Transverse colon (tissue), 4 donors: ENCODE measurements at regions not wholly inside any gene's neighbourhood (a gene's known extent, or its start where the extent isn't known, plus 50 kb on each side); places are given as distances from the start of the nearest gene placed in this dataset.

ENCODE experiments used
- EP300 ChIP-seq: sonication (generic); formaldehyde crosslinking; IDR thresholded peaks from one replicate; pipeline ENCODE4 v1.6.1; 2017; ENCODE audit warnings: antibody characterized with exemption, low read depth
- POLR2A ChIP-seq: fragments of 450-650 bp; IDR thresholded peaks from one replicate; pipeline ENCODE4 v1.6.1; 2016; ENCODE audit warnings: antibody characterized with exemption, mild to moderate bottlenecking, moderate library complexity
- POLR2AphosphoS5 ChIP-seq, 3 donors: sonication (generic); formaldehyde crosslinking; IDR thresholded peaks; one replicate each; pipeline ENCODE4 v1.6.1; 2016; ENCODE audit warnings: antibody characterized with exemption in 3 of 3
- TF ChIP-seq, protein P1 (sequence below), 5 experiments: fragments of 200-600 bp in 3 of 5; fragments of 450-650 bp in 2 of 5; sonication (generic) in 3 of 5; IDR thresholded peaks; 1 replicate in 2 of 5; 2 replicates in 3 of 5; pipeline ENCODE4 v1.5.1; 2016 to 2017; ENCODE audit warnings: antibody characterized with exemption in 5 of 5, inconsistent platforms in 3 of 5, mild to moderate bottlenecking in 2 of 5, moderate library complexity in 1 of 5

DNA sequence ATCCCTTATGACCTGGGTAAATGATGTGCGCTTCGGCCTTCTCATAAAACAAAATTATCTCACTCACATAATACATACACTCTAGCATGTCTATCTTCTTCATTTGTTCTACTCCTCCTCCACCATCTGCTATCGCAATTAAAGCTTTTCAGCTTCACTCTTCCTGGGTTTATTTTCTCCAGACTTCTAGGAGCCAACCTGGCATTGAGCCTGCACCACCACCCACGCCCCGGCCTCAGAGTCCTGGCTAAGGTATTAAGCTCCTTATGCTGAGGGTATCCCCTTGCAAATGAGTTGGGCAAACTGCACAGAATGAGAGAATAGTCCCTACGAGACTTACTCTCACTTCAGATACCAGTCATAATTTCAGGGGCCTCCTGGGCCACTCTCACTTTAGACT is 236.1 kb upstream of the CDH12 start:
- TF ChIP-seq, protein P1, sequence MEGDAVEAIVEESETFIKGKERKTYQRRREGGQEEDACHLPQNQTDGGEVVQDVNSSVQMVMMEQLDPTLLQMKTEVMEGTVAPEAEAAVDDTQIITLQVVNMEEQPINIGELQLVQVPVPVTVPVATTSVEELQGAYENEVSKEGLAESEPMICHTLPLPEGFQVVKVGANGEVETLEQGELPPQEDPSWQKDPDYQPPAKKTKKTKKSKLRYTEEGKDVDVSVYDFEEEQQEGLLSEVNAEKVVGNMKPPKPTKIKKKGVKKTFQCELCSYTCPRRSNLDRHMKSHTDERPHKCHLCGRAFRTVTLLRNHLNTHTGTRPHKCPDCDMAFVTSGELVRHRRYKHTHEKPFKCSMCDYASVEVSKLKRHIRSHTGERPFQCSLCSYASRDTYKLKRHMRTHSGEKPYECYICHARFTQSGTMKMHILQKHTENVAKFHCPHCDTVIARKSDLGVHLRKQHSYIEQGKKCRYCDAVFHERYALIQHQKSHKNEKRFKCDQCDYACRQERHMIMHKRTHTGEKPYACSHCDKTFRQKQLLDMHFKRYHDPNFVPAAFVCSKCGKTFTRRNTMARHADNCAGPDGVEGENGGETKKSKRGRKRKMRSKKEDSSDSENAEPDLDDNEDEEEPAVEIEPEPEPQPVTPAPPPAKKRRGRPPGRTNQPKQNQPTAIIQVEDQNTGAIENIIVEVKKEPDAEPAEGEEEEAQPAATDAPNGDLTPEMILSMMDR (IDR thresholded peaks at IDR 0.05), result no peak
- TF ChIP-seq POLR2A (no peak), POLR2AphosphoS5 (IDR thresholded peaks at IDR 0.05) (no peak), EP300 (no peak)
